ENCODE measurements at regions not wholly inside any gene's neighbourhood (a gene's known extent, or its start where the extent isn't known, plus 50 kb on each side); places are given as distances from the start of the nearest gene placed in this dataset.
"Not testable (repeated sequence)": the region's sequence is repeated elsewhere in the genome, so short reads cannot be mapped to it uniquely, and the experiment has no call there.

- H3K4me2 ChIP-seq (ENCODE audit: low read length) = peak overlapping the region; percentile 58
- H3K23ac ChIP-seq (ENCODE audit: low read length); H3K27me3 ChIP-seq (ENCODE audit: insufficient read depth, low read length); H2BK5ac ChIP-seq (ENCODE audit: low read depth, low read length, poor library complexity); H3K36me3 ChIP-seq (ENCODE audit: control insufficient read depth in 1 of 2, insufficient read depth in 2 of 2, low read length in 2 of 2); H4K12ac ChIP-seq (ENCODE audit: low read depth, low read length); H3K4ac ChIP-seq (ENCODE audit: low read depth, low read length); H2AK5ac ChIP-seq (ENCODE audit: low read length); H4K8ac ChIP-seq (ENCODE audit: low read depth, low read length); H3K18ac ChIP-seq (ENCODE audit: low read length); H2BK120ac ChIP-seq (ENCODE audit: insufficient read depth, low read length, poor library complexity); H2BK12ac ChIP-seq (ENCODE audit: low read length); H2AFZ ChIP-seq (ENCODE audit: insufficient read depth, low read length, poor library complexity); H3K79me1 ChIP-seq (ENCODE audit: low read length); H3K9ac ChIP-seq (ENCODE audit: low read length); H3K4me1 ChIP-seq (ENCODE audit: control insufficient read depth in 1 of 2, insufficient read depth in 2 of 2, low read length in 2 of 2); H3K9me3 ChIP-seq (ENCODE audit: insufficient read depth, low read depth, low read length); H4K91ac ChIP-seq (ENCODE audit: low read depth, low read length); H3K79me2 ChIP-seq (ENCODE audit: control insufficient read depth, insufficient read depth, low read length, poor library complexity); H3K4me3 ChIP-seq (ENCODE audit: low read depth, low read length); H3K14ac ChIP-seq (ENCODE audit: low read length); H3K27ac ChIP-seq (ENCODE audit: low read depth, low read length): not testable (repeated sequence)
- WGBS (ENCODE audit: extremely low coverage, insufficient coverage, insufficient read length) = no CpG with 5 or more reads among the region's 8 CpGs
- DNase-seq = peak in 1 of 2 donors; percentile 3
Measured at GRCh38 chr9:39463696-39464095, 108.2 kb downstream of the SPATA31A1 start.

DNA sequence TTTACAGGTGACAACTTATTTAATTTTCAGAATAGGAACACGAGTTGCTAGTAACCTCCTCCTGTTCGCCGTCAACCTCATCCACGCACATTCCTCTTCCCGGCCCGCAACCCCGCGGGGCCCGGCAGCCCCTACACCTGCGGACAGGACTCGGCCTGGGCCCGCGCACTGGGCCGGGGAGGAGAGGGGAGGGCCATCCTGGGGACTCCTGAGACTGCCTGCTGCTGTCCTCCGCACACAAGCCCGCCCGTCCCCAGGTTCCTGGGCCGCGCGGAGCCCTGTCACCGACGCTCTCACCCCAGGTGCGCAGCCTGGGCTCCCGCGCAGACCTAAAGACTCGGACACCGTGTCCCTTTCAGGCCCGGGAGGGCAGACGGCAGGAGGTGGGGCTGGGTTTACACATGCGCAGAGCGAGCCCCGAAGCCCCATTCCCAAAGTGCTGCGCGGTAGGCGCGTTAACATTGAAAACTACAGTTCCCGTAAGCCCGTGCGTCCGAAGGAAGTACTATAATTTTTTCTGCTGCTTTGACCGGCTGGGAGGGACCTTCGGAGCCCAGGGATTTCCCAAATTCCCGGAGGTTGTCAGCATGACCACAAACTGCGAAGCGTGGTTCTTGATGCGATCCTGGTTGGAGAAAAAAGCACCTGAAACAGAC is 108.8 kb downstream of the SPATA31A1 start:
- not testable (repeated sequence) for H3K9ac ChIP-seq (ENCODE audit: low read length); H3K4me1 ChIP-seq (ENCODE audit: control insufficient read depth in 1 of 2, insufficient read depth in 2 of 2, low read length in 2 of 2); H3K18ac ChIP-seq (ENCODE audit: low read length); H2BK5ac ChIP-seq (ENCODE audit: low read depth, low read length, poor library complexity); H4K12ac ChIP-seq (ENCODE audit: low read depth, low read length); H3K79me2 ChIP-seq (ENCODE audit: control insufficient read depth, insufficient read depth, low read length, poor library complexity); H3K27me3 ChIP-seq (ENCODE audit: insufficient read depth, low read length); H2BK12ac ChIP-seq (ENCODE audit: low read length); H3K9me3 ChIP-seq (ENCODE audit: insufficient read depth, low read depth, low read length); H3K79me1 ChIP-seq (ENCODE audit: low read length); H2BK120ac ChIP-seq (ENCODE audit: insufficient read depth, low read length, poor library complexity); H3K23ac ChIP-seq (ENCODE audit: low read length); H3K4ac ChIP-seq (ENCODE audit: low read depth, low read length); H3K36me3 ChIP-seq (ENCODE audit: control insufficient read depth in 1 of 2, insufficient read depth in 2 of 2, low read length in 2 of 2); H2AK5ac ChIP-seq (ENCODE audit: low read length); H3K27ac ChIP-seq (ENCODE audit: low read depth, low read length)
- peak overlapping the region; percentile 38 for H4K8ac ChIP-seq (ENCODE audit: low read depth, low read length)
- H2AFZ ChIP-seq (ENCODE audit: insufficient read depth, low read length, poor library complexity) = peak overlapping the region; percentile 17
- H3K4me2 ChIP-seq (ENCODE audit: low read length) = peak overlapping the region; percentile 73
- peak overlapping the region; percentile 70 for H3K4me3 ChIP-seq (ENCODE audit: low read depth, low read length)
- peak overlapping the region; percentile 47 for H4K91ac ChIP-seq (ENCODE audit: low read depth, low read length)
- peak overlapping the region; percentile 61 for H3K14ac ChIP-seq (ENCODE audit: low read length)
- DNase-seq = peak; percentile 78 to 86
- WGBS (ENCODE audit: extremely low coverage, insufficient coverage, insufficient read length) = no CpG with 5 or more reads among the region's 46 CpGs

- not testable (repeated sequence) for H3K9ac ChIP-seq (ENCODE audit: low read length); H2BK5ac ChIP-seq (ENCODE audit: low read depth, low read length, poor library complexity)
Measured at GRCh38 chr9:39474499-39474898, 119.0 kb downstream of the SPATA31A1 start.

GRCh38 chr9:39483073-39483472 is 127.6 kb downstream of the SPATA31A1 start:
- H3K14ac ChIP-seq (ENCODE audit: low read length); H2BK12ac ChIP-seq (ENCODE audit: low read length); H2AK5ac ChIP-seq (ENCODE audit: low read length); H3K27ac ChIP-seq (ENCODE audit: low read depth, low read length); H3K23ac ChIP-seq (ENCODE audit: low read length); H4K8ac ChIP-seq (ENCODE audit: low read depth, low read length); H3K9me3 ChIP-seq (ENCODE audit: insufficient read depth, low read depth, low read length); H3K36me3 ChIP-seq (ENCODE audit: control insufficient read depth in 1 of 2, insufficient read depth in 2 of 2, low read length in 2 of 2); H3K4me2 ChIP-seq (ENCODE audit: low read length); DNase-seq; H3K79me1 ChIP-seq (ENCODE audit: low read length); H2BK120ac ChIP-seq (ENCODE audit: insufficient read depth, low read length, poor library complexity); H2BK5ac ChIP-seq (ENCODE audit: low read depth, low read length, poor library complexity); H3K9ac ChIP-seq (ENCODE audit: low read length); H3K4me1 ChIP-seq (ENCODE audit: control insufficient read depth in 1 of 2, insufficient read depth in 2 of 2, low read length in 2 of 2); H2AFZ ChIP-seq (ENCODE audit: insufficient read depth, low read length, poor library complexity); H3K79me2 ChIP-seq (ENCODE audit: control insufficient read depth, insufficient read depth, low read length, poor library complexity); H3K27me3 ChIP-seq (ENCODE audit: insufficient read depth, low read length); H4K12ac ChIP-seq (ENCODE audit: low read depth, low read length); H3K18ac ChIP-seq (ENCODE audit: low read length); H3K4me3 ChIP-seq (ENCODE audit: low read depth, low read length); H3K4ac ChIP-seq (ENCODE audit: low read depth, low read length); H4K91ac ChIP-seq (ENCODE audit: low read depth, low read length): not testable (repeated sequence)
- no CpG with 5 or more reads among the region's 4 CpGs for WGBS (ENCODE audit: extremely low coverage, insufficient coverage, insufficient read length)

More at GRCh38 chr9:39474499-39474898, 119.0 kb downstream of the SPATA31A1 start:
- no CpG with 5 or more reads among the region's 1 CpG for WGBS (ENCODE audit: extremely low coverage, insufficient coverage, insufficient read length)
- H3K36me3 ChIP-seq (ENCODE audit: control insufficient read depth in 1 of 2, insufficient read depth in 2 of 2, low read length in 2 of 2); H4K8ac ChIP-seq (ENCODE audit: low read depth, low read length); H3K27me3 ChIP-seq (ENCODE audit: insufficient read depth, low read length); H2AFZ ChIP-seq (ENCODE audit: insufficient read depth, low read length, poor library complexity); H3K18ac ChIP-seq (ENCODE audit: low read length); H3K9me3 ChIP-seq (ENCODE audit: insufficient read depth, low read depth, low read length); H2BK12ac ChIP-seq (ENCODE audit: low read length); H2BK120ac ChIP-seq (ENCODE audit: insufficient read depth, low read length, poor library complexity); H4K12ac ChIP-seq (ENCODE audit: low read depth, low read length); H3K4me2 ChIP-seq (ENCODE audit: low read length); H3K27ac ChIP-seq (ENCODE audit: low read depth, low read length); DNase-seq; H4K91ac ChIP-seq (ENCODE audit: low read depth, low read length); H3K14ac ChIP-seq (ENCODE audit: low read length); H3K79me2 ChIP-seq (ENCODE audit: control insufficient read depth, insufficient read depth, low read length, poor library complexity); H3K23ac ChIP-seq (ENCODE audit: low read length); H3K79me1 ChIP-seq (ENCODE audit: low read length); H3K4me3 ChIP-seq (ENCODE audit: low read depth, low read length); H3K4me1 ChIP-seq (ENCODE audit: control insufficient read depth in 1 of 2, insufficient read depth in 2 of 2, low read length in 2 of 2); H2AK5ac ChIP-seq (ENCODE audit: low read length); H3K4ac ChIP-seq (ENCODE audit: low read depth, low read length): not testable (repeated sequence)
